Lower lobe of right lung (tissue), 2 donors: ENCODE measurements at regions not wholly inside any gene's neighbourhood (a gene's known extent, or its start where the extent isn't known, plus 50 kb on each side); places are given as distances from the start of the nearest gene placed in this dataset.
A peak's percentile ranks its signal among the peaks of the same experiment; 100 is the strongest.

ENCODE experiments used
- ATAC-seq, 2 donors: fragments of 200-7000 bp; cut with Tn5 transposase; one replicate each; pipeline ENCODE4 v1.9.1; 2020 to 2022; ENCODE audit warnings: mild to moderate bottlenecking in 2 of 2, moderate library complexity in 2 of 2
- DNase-seq: peaks from one replicate; pipeline ENCODE4 v3.0.0-alpha.2; 2020
- H3K27ac ChIP-seq: fragments of 200-600 bp; one replicate; pipeline ENCODE4 v1.8.0; 2022
- H3K27me3 ChIP-seq: fragments of 200-600 bp; one replicate; pipeline ENCODE4 v1.8.0; 2022; ENCODE audit warnings: low read depth
- H3K36me3 ChIP-seq: fragments of 200-600 bp; one replicate; pipeline ENCODE4 v1.8.0; 2022; ENCODE audit warnings: mild to moderate bottlenecking
- H3K4me1 ChIP-seq: fragments of 200-600 bp; one replicate; pipeline ENCODE4 v1.8.0; 2022
- H3K4me3 ChIP-seq: fragments of 200-600 bp; one replicate; pipeline ENCODE4 v1.8.0; 2022; ENCODE audit warnings: mild to moderate bottlenecking
- H3K9me3 ChIP-seq: fragments of 200-600 bp; one replicate; pipeline ENCODE4 v1.8.0; 2022
- intact Hi-C: fragments of 100-400 bp; cut with DNase I; formaldehyde crosslinking; loops from one replicate; pipeline ENCODE4 v1.11.0; 2022
- TF ChIP-seq, protein P1 (sequence below): fragments of 200-600 bp; IDR thresholded peaks from one replicate; pipeline ENCODE4 v1.8.0; 2022; ENCODE audit warnings: antibody characterized with exemption, mild to moderate bottlenecking
- donor health status: DM: no; HTN: yes; CAD: no; lungs with severe emphysema.

GRCh38 chr6:168165373-168165772 is 86.4 kb upstream of the FRMD1 start:
- H3K27me3 ChIP-seq, result no peaks in the 10 kb centered on the region
- ATAC-seq, result no peak
- DNase-seq, result no peak
- intact Hi-C loops, result no loop called here
- no peak overlapping the region for H3K27ac ChIP-seq
- H3K36me3 ChIP-seq, result no peaks in the 10 kb centered on the region
- TF ChIP-seq, protein P1, sequence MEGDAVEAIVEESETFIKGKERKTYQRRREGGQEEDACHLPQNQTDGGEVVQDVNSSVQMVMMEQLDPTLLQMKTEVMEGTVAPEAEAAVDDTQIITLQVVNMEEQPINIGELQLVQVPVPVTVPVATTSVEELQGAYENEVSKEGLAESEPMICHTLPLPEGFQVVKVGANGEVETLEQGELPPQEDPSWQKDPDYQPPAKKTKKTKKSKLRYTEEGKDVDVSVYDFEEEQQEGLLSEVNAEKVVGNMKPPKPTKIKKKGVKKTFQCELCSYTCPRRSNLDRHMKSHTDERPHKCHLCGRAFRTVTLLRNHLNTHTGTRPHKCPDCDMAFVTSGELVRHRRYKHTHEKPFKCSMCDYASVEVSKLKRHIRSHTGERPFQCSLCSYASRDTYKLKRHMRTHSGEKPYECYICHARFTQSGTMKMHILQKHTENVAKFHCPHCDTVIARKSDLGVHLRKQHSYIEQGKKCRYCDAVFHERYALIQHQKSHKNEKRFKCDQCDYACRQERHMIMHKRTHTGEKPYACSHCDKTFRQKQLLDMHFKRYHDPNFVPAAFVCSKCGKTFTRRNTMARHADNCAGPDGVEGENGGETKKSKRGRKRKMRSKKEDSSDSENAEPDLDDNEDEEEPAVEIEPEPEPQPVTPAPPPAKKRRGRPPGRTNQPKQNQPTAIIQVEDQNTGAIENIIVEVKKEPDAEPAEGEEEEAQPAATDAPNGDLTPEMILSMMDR, result no peak
- H3K9me3 ChIP-seq, result no peaks in the 10 kb centered on the region
- no peak overlapping the region for H3K4me3 ChIP-seq
- peaks cover 5% of the 10 kb centered on the region for H3K4me1 ChIP-seq

DNA sequence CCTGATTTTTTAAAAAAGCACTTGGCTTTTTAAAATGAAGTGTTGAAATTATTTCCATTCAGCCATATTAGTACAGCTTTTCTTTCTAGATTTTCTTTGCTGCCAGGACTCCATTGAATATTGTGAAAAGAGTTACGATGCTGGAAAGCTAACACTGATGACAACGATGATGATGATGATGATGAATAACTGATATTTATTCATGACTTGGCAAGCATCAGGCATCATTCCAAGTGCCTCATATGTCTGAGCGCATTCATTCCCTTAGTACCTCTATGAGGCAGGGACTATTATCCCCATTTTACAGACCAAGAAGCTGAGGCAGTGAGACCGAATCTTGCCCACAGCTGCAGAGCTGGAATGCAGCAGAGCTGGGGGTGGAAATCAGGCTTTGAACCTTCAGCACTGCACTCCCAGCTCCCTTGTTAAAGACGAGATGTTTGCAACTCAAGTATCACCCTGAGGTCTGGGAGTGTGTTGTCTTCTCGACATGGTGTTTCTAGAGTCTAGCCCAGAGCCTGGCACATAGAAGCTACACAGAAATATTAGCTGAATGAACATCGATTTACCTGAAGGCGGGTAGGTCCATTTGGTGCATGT is 85.5 kb upstream of the FRMD1 start:
- DNase-seq (no peak), ATAC-seq (no peak)
- H3K4me3 ChIP-seq, result no peak overlapping the region
- H3K27ac ChIP-seq, result no peak overlapping the region
- peaks cover 5% of the 10 kb centered on the region for H3K4me1 ChIP-seq
- no peaks in the 10 kb centered on the region for H3K27me3 ChIP-seq
- TF ChIP-seq, protein P1, result no peak
- no peaks in the 10 kb centered on the region for H3K36me3 ChIP-seq
- intact Hi-C loops, result no loop called here
- no peaks in the 10 kb centered on the region for H3K9me3 ChIP-seq

DNA sequence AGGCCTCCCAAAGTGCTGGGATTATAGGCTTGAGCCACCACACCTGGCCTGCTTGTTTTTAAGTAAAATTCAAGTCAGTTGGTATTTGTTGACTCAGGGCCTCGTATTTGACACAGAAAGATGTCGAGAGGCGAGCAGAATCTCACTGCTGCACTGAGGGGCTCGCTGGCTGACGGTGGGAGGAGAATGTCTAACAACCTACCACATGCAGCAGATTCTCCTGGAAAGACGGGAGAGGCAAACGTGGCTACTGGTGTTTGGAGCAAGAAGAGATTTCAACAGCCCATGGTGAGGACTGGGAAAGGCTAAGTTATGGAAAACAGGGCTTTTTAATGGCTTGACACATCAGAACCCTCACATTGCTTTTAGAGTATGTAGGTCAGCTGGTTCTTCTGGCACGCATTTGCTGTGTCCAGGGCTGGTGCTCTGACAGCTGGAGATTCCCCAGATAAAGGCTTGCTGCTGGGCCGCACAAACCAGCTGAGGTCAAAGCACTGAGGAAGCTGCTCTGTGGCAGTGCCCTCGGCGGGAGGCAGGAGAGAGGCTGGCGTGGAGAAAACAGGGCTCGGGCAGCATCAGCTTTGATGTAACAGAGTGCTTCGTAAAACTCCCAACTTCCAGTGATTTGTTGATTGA is 84.2 kb upstream of the FRMD1 start:
- Histone ChIP-seq H3K27me3 (no peaks in the 10 kb centered on the region), H3K4me1 (peaks cover 10% of the 10 kb centered on the region), H3K27ac (no peak overlapping the region), H3K9me3 (no peaks in the 10 kb centered on the region), H3K36me3 (no peaks in the 10 kb centered on the region), H3K4me3 (no peak overlapping the region)
- ATAC-seq (peak; percentile 8 to 57), DNase-seq (no peak)
- intact Hi-C loops, result no loop called here
- TF ChIP-seq, protein P1, result no peak

DNA sequence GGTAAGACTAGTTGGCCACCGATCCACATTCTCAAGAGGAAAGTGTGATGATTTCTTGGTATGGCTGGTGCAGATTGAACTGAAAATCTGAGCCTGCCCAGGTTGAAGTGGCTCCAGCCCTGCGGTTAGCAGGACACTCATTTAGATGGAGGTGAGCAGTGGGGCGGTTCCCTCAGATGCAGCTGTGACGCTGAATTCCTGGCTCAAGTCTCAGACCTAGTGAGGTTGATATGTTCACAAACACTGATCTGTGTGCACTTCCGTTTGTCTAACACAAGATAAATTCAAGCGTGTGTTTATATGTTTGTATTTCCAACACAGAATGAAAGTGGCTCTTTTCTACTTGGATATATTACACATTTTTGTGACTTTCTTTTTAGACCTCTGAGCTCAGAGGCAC is 83.4 kb upstream of the FRMD1 start:
- Histone ChIP-seq H3K27me3 (no peaks in the 10 kb centered on the region), H3K9me3 (no peaks in the 10 kb centered on the region), H3K27ac (no peak overlapping the region), H3K4me1 (peaks cover 18% of the 10 kb centered on the region), H3K36me3 (no peaks in the 10 kb centered on the region), H3K4me3 (no peak overlapping the region)
- ATAC-seq (peak; percentile 61 to 81), DNase-seq (no peak)
- intact Hi-C loops, result no loop called here
- TF ChIP-seq, protein P1, result no peak

DNA sequence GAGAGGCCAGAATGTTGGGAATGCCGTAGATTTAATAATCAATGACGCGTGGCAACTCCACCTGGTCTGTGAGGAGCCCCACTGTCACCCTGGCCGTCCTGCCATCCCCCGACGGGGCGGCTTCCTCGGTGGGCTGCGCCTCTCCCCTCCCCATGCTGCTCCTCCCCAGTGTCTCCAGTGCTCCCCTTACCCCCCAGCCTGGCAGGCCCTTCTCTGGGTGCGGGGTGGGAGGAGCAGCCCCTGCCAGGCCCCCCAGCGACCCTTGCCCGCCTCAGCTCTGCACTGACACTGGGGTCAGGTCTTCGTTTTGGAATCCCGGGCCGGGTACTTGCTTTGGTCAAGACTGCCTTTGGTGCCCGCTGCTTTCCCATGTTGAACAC is 82.3 kb upstream of the FRMD1 start:
- intact Hi-C loops, result no loop called here
- peaks cover 18% of the 10 kb centered on the region for H3K4me1 ChIP-seq
- no peaks in the 10 kb centered on the region for H3K9me3 ChIP-seq
- no peak overlapping the region for H3K4me3 ChIP-seq
- TF ChIP-seq, protein P1, result no peak
- peaks cover 5% of the 10 kb centered on the region for H3K27me3 ChIP-seq
- H3K36me3 ChIP-seq, result no peaks in the 10 kb centered on the region
- no peak for DNase-seq
- no peak for ATAC-seq
- no peak overlapping the region for H3K27ac ChIP-seq
